Right lobe of liver (tissue), 4 donors: ENCODE measurements at regions not wholly inside any gene's neighbourhood (a gene's known extent, or its start where the extent isn't known, plus 50 kb on each side); places are given as distances from the start of the nearest gene placed in this dataset.

Source experiments
- CTCF ChIP-seq, 4 donors: fragments of 200-600 bp in 3 of 4; fragments of 450-650 bp in 1 of 4; IDR thresholded peaks; one replicate each; pipeline versions ENCODE4 v1.5.1 to v1.8.0; 2016 to 2022; ENCODE audit warnings: antibody characterized with exemption in 4 of 4, mild to moderate bottlenecking in 2 of 4
- POLR2A ChIP-seq: fragments of 450-650 bp; IDR thresholded peaks from one replicate; pipeline ENCODE4 v1.6.1; 2017; ENCODE audit warnings: antibody characterized with exemption, mild to moderate bottlenecking
- donor health status: DM: no; HTN: no; CAD: no.
- donor health status: DM: no; HTN: no; CAD: no.
- donor health status: DM: no; HTN: yes; CAD: no.

GRCh38 chr18:10100941-10101701 is 187.3 kb downstream of the VAPA start:
- no peak for TF ChIP-seq CTCF (IDR thresholded peaks at IDR 0.05)
- no peak for TF ChIP-seq POLR2A
